Amniotic epithelial cell (primary cell): ENCODE measurements at regions not wholly inside any gene's neighbourhood (a gene's known extent, or its start where the extent isn't known, plus 50 kb on each side); places are given as distances from the start of the nearest gene placed in this dataset.

Experiments used
- DNase-seq: peaks from one replicate; pipeline ENCODE4 v3.0.0-alpha.2; 2010; ENCODE audit warnings: low read depth

DNA sequence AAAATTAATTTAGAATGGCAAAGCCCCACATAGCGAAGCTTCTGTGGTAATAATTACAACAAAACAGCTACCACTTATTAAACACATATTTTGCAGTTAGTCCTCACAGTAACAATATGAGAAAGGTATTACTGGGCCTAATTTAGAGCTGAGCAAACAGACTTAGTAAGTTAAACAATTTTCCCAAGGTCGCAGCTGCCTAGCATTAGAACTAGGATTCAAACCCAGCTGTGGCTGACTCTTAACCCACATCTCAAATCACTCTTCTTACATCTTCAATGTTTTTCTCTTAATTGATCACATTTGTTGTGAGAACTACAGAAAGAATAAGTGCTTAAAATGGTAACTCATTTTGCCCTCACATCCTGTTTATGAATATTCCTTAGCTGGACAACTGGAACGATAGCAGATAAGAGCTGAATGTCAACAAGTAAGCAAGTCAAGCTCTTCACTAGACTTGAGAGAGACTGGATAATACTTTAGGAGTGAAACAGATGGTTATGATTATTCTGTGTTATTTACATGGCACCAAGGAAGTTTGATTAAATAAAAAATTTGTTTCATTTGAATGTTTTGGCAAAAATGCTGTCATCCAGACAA lies 59.4 kb upstream of the TMEM17 start:
- no peak for DNase-seq

DNA sequence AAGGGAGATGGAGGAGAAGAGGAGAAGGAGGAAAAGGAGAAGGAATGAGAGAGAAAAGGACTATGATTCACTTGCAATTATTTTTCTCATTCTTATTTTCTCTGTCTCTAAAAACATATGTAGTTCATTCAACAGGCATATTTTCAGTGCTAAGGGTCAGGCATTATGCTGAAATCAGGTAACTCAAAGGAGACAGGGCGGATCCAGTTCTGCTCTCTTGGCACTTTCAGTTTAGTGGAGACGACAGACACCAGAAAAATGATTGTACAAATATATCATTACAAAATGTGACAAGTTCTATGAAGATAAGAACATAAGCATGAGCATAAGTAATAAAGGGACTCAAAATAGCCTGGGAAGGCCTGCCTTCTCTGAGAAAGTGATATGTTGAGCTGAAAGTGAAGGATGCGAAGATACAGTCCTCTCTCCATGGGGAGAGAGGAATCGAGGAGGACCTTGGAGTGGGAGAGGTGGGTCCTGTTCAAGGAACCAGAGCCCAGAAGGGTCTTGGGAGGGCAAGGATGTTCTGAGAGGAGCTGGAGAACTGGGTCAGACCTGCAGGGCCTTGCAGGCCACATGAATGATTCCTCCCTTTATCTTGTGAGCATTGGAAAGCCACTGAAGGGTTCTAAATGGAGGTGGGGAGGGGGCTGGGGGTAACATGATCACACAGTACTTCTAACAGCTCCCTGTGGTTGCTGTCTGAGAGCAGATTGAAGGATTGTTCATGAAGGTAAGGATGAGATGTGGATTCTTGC lies 58.6 kb upstream of the TMEM17 start:
- no peak for DNase-seq

DNA sequence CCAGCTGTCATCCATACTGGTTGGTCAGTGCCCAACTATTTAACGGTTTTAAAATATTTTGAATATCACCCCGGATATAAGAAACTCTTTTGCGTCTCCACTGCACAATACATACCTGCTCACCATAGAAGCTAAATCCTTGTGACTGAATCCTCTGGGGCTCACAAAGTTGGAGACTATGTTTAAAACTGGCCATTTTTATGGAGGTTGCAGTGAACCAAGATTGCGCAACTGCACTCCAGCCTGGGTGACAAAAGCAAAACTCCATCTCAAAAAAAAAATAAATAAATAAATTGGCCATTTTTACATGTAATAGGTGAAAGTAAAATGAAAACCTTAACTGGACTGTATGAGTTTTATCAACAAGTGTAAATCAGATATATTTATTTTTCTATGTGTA lies 55.6 kb upstream of the TMEM17 start:
- DNase-seq = no peak

DNA sequence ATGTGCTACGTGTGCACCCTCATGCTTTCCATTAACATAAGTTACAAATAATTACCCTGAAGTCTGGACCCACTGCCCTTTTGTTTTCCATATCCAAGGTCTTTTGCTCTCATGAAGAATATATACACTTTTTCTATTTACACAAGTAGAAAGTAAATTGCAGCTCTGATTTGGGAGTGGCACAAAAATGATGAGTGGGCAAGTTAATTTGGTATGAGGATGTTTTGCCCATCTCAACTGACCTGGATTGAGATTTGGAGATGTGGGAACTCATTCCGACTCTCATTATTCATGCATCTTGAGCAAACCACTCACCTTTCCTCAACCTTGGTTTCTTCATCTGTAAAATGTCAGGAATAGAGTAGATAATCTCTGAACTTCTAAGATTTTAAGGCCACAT lies 53.6 kb upstream of the TMEM17 start:
- DNase-seq = no peak

DNA sequence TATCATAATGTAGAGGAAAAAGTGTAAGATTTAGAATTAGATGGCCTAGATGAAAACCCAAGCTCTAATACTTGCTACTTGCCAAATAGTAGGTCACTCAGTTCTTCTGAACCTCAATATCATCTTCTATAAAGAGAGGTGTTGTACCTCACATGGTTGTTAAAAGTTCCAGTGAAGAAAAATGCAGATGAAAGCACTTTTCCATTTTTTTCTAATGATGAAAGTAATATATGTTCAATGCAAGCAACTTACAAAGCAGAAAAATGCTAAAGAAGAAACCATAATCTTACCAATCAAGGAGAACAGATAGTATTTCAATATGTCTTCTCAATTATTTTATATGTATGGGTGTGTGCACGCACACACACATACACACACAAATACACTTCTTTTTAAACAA lies 52.7 kb upstream of the TMEM17 start:
- no peak for DNase-seq

DNA sequence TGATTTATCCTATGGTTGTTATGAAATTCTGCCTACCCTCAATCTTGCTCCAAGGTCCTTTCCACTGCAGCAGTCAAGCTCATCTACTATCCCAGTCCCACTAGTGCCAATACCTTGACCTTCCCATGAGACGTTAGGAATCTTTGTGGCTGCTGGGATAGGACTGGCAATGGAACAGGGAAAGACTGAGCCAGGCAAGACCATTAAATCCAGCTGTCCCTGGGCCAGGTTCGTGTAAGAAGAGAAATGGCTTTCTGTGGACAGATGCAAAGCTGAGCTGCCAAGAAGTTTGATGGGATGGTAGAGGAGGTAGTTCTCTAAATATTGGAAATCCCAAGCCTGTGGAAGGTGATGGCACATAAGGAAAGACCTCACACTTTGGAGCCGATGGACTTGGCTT lies 50.1 kb upstream of the TMEM17 start:
- DNase-seq = no peak
